ENCODE measurements at regions not wholly inside any gene's neighbourhood (a gene's known extent, or its start where the extent isn't known, plus 50 kb on each side); places are given as distances from the start of the nearest gene placed in this dataset.

DNA sequence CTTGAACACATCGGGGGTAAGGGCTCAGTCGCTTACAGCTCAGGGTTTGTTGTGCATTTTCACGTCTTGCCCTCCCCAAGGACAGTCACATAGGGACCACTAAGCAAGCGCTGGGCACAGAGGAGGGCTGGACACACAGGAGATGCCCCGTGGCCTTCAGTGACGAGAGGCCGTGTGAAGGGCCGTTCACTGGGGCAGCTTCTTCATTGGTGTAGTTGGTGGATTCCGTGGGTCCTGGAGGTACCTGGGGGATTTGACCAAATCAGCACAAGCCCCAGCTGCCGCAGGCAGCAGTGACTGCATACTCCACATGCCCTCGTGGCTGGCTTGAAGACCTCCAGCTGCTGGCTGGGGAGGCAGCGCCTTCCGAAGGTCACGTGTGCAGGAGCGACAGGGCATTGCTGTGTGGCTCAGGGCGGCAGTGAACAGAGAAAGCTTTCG is 100.8 kb upstream of the C1orf174 start:
- TF ChIP-seq, protein P1, sequence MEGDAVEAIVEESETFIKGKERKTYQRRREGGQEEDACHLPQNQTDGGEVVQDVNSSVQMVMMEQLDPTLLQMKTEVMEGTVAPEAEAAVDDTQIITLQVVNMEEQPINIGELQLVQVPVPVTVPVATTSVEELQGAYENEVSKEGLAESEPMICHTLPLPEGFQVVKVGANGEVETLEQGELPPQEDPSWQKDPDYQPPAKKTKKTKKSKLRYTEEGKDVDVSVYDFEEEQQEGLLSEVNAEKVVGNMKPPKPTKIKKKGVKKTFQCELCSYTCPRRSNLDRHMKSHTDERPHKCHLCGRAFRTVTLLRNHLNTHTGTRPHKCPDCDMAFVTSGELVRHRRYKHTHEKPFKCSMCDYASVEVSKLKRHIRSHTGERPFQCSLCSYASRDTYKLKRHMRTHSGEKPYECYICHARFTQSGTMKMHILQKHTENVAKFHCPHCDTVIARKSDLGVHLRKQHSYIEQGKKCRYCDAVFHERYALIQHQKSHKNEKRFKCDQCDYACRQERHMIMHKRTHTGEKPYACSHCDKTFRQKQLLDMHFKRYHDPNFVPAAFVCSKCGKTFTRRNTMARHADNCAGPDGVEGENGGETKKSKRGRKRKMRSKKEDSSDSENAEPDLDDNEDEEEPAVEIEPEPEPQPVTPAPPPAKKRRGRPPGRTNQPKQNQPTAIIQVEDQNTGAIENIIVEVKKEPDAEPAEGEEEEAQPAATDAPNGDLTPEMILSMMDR (IDR thresholded peaks at IDR 0.05): no peak
- TF ChIP-seq POLR2A (IDR thresholded peaks at IDR 0.05): no peak
